NCI-H226 (cell line): ENCODE measurements at regions not wholly inside any gene's neighbourhood (a gene's known extent, or its start where the extent isn't known, plus 50 kb on each side); places are given as distances from the start of the nearest gene placed in this dataset.

Experiments
- DNase-seq: peaks from one replicate; pipeline ENCODE4 v3.0.0-alpha.2; 2015

GRCh38 chr4:133081246-133081645 is 67.8 kb upstream of the PCDH10 start:
- DNase-seq: no peak

DNA sequence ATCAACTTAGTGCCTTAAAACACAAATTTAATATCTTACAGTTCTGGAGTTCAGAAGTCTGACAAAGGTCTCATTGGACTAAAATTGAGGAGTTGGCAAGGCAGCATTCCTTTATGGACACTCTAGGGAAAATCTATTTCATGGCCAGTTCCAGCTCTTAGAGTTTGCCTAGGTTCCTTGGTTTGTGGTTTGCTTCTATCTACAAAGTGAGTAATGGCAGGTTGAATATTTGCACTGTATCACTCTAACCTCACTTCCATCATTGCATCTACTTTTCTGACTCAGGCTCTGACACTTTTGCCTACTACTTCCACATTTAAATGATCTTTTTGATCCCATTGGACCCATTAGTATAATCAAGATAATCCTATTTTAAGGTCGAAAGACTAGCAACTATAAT is 64.7 kb upstream of the PCDH10 start:
- DNase-seq: no peak

DNA sequence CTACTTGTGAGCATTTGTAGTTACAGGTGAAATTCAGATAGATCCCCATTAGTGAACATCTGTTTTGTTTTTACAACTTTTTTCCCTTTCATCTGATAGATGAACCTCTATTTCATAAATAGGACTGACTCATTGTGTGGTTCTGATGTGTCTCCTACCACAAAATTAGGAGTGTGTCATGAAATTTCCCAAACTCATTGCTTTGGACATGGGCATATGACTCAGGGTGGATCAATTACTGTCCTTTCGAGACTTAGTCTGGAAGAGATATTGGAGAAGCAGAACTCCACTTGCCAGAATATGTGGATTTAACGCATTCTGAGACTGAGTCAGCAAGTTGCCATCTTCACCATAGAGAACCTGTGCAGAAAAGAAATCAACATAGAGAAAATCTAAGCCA is 53.5 kb upstream of the PCDH10 start:
- DNase-seq: no peak

DNA sequence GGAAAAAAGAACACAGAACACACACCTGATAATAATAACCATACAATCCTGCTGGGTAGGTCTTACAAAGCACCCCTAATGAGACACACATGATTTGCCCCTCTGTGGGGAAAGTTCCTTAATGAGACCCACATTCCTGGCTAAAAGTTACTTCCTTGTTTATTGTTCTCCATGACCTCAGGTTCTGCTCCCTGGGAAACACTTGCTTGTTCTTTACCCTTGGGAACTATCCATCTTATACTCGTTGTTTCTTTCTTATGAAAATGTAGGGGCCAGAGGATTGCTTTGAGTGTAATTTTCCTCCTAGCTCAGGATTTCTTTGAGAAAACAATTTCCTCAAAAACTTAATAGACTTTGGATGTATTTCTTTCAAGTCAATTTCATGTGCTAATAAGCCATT is 52.1 kb upstream of the PCDH10 start:
- no peak for DNase-seq
